Endodermal cell (in vitro differentiated cells): ENCODE measurements at regions not wholly inside any gene's neighbourhood (a gene's known extent, or its start where the extent isn't known, plus 50 kb on each side); places are given as distances from the start of the nearest gene placed in this dataset.

ENCODE experiments used
- DNase-seq: peaks from one replicate; pipeline ENCODE4 v3.0.0-alpha.2; 2017
- H3K27ac ChIP-seq: 2 replicates; pipeline ENCODE4 v1.5.1; 2013; ENCODE audit warnings: mild to moderate bottlenecking, low read depth, low read length, moderate library complexity
- H3K27me3 ChIP-seq: 2 replicates; pipeline ENCODE4 v1.6.1; 2013; ENCODE audit warnings: mild to moderate bottlenecking, low read length, moderate library complexity; ENCODE audit not compliant: insufficient read depth, control insufficient read depth, poor library complexity, severe bottlenecking
- H3K36me3 ChIP-seq: 2 replicates; pipeline ENCODE4 v1.7.0; 2013; ENCODE audit warnings: mild to moderate bottlenecking, low read length, moderate library complexity; ENCODE audit not compliant: control insufficient read depth, insufficient read depth
- H3K4me1 ChIP-seq: one replicate; pipeline ENCODE4 v1.7.0; 2013; ENCODE audit warnings: low read length; ENCODE audit not compliant: control insufficient read depth, insufficient read depth
- H3K4me3 ChIP-seq: 2 replicates; pipeline ENCODE4 v1.5.1; 2013; ENCODE audit warnings: mild to moderate bottlenecking, low read length, moderate library complexity
- H3K9ac ChIP-seq: 2 replicates; pipeline ENCODE4 v1.6.1; 2013; ENCODE audit warnings: mild to moderate bottlenecking, low read length, moderate library complexity; ENCODE audit not compliant: poor library complexity, severe bottlenecking; ENCODE audit errors: extremely low read depth
- H3K9me3 ChIP-seq: 2 replicates; pipeline ENCODE4 v1.6.1; 2013; ENCODE audit warnings: mild to moderate bottlenecking, low read length, moderate library complexity; ENCODE audit not compliant: control insufficient read depth
- H3K27ac Mint-ChIP-seq: 2 replicates; pipeline ENCODE4 v1.8.0; 2020; ENCODE audit warnings: mixed read lengths
- H3K27me3 Mint-ChIP-seq: 2 replicates; pipeline ENCODE4 v1.8.0; 2021; ENCODE audit warnings: mild to moderate bottlenecking, mixed read lengths; ENCODE audit not compliant: insufficient read depth
- H3K36me3 Mint-ChIP-seq: 2 replicates; pipeline ENCODE4 v1.8.0; 2020; ENCODE audit warnings: low read depth, mixed read lengths
- H3K4me1 Mint-ChIP-seq: 2 replicates; pipeline ENCODE4 v1.8.0; 2020; ENCODE audit warnings: mixed read lengths
- H3K4me3 Mint-ChIP-seq: 2 replicates; pipeline ENCODE4 v1.8.0; 2020; ENCODE audit warnings: mild to moderate bottlenecking, moderate library complexity, mixed read lengths
- H3K9me3 Mint-ChIP-seq: 2 replicates; pipeline ENCODE4 v1.8.0; 2020; ENCODE audit warnings: mild to moderate bottlenecking, mixed read lengths
- WGBS, 2 experiments: methylation state at CpG; one replicate each; pipeline versions ENCODE4 v1.1.5 to v1.1.7; 2013; ENCODE audit warnings: missing lambda C conversion rate in 2 of 2, mixed read lengths in 1 of 2; ENCODE audit not compliant: insufficient coverage in 1 of 2, insufficient read length in 1 of 2; 5-methylcytosine and 5-hydroxymethylcytosine counted together
- TF ChIP-seq, protein P1 (sequence below): fragments of 200-600 bp; sonication (generic); conservative IDR thresholded peaks from 2 replicates; pipeline ENCODE4 v1.5.0; 2021; ENCODE audit warnings: antibody characterized with exemption, mild to moderate bottlenecking

DNA sequence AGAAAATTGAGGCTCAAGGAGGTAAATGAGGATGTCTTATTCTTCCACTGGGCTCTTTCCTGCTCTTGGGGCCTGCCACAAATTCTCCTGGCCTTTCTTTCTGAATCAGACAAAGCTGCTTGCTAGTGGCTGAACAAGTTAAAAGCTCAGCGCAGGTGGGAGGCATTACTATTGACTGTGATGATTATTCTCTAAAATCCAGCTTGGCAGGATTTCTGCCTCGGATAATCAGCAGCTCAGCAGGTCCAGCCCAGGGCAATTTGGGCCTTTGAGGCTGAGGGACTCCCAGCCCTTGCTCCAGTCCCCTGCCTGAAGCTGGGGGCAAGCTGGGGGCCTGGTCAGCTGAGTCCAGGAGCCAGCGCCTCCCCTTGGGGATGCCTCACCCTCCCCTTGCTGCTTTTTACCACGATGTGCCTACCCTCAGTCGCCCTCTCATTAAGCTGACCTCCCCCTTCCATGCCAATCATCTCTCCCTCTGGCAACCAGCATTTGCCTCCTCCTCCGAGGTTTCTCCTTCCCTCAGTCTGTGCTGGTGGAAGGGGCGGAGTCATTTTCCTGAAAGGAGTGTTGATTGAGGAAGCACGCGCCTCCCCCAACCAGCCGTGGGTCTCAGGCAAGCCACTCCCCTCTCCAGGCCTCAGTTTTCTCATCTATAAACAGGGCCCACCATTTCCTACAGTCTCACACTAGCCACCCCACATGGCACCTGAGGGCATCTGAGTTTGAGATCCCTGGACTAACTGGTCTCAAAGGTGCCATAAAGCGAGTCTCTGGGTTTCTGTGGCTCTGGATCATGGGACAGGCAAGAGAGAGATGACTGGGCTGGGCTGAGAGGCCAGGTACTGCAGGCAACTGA lies 60.6 kb upstream of the PRDM11 start:
- WGBS, 2 experiments: 55 to 72% methylated on average over 6 to 11 of the region's 11 CpGs
- H3K27me3 ChIP-seq: no peaks in the 10 kb centered on the region
- Mint-ChIP-seq H3K9me3 (no peaks in the 10 kb centered on the region), H3K4me3 (no peak overlapping the region), H3K36me3 (no peaks in the 10 kb centered on the region), H3K27me3 (no peaks in the 10 kb centered on the region), H3K27ac (no peak overlapping the region), H3K4me1 (peaks cover 24% of the 10 kb centered on the region)
- H3K9ac ChIP-seq: no peak overlapping the region
- TF ChIP-seq, protein P1, sequence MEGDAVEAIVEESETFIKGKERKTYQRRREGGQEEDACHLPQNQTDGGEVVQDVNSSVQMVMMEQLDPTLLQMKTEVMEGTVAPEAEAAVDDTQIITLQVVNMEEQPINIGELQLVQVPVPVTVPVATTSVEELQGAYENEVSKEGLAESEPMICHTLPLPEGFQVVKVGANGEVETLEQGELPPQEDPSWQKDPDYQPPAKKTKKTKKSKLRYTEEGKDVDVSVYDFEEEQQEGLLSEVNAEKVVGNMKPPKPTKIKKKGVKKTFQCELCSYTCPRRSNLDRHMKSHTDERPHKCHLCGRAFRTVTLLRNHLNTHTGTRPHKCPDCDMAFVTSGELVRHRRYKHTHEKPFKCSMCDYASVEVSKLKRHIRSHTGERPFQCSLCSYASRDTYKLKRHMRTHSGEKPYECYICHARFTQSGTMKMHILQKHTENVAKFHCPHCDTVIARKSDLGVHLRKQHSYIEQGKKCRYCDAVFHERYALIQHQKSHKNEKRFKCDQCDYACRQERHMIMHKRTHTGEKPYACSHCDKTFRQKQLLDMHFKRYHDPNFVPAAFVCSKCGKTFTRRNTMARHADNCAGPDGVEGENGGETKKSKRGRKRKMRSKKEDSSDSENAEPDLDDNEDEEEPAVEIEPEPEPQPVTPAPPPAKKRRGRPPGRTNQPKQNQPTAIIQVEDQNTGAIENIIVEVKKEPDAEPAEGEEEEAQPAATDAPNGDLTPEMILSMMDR: no peak
- H3K4me3 ChIP-seq: no peak overlapping the region
- peak overlapping the region; percentile 16 for H3K27ac ChIP-seq
- DNase-seq: no peak
- peaks cover 4% of the 10 kb centered on the region for H3K4me1 ChIP-seq
- H3K36me3 ChIP-seq: no peaks in the 10 kb centered on the region
- no peaks in the 10 kb centered on the region for H3K9me3 ChIP-seq

DNA sequence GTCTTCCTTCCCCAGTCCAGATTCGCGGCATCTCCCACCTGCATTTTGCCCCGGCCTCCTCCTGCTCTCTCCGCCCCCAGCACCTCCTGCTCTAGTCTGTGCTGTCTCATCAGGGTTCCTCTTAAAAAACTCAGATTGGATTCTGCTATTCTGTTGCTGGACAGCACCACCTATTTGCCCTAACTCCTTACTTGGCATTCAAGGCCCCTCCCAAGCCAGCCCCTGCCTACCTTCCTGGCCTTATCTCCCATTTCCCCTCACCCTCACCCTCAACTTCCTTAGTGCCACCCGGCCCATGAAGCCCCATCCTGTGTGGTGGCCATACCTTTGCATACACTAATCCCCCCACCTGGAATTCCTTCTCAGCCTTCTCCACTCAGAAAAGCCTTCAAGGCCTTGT lies 59.9 kb upstream of the PRDM11 start:
- no peaks in the 10 kb centered on the region for H3K9me3 ChIP-seq
- no peaks in the 10 kb centered on the region for H3K27me3 Mint-ChIP-seq
- H3K27ac Mint-ChIP-seq: no peak overlapping the region
- TF ChIP-seq, protein P1: no peak
- no peak overlapping the region for H3K27ac ChIP-seq
- H3K9ac ChIP-seq: no peak overlapping the region
- H3K9me3 Mint-ChIP-seq: no peaks in the 10 kb centered on the region
- H3K4me1 Mint-ChIP-seq: peaks cover 25% of the 10 kb centered on the region
- no peak overlapping the region for H3K4me3 ChIP-seq
- peaks cover 4% of the 10 kb centered on the region for H3K4me1 ChIP-seq
- no peaks in the 10 kb centered on the region for H3K27me3 ChIP-seq
- WGBS, 2 experiments: 86 to 87% methylated on average over 5 of the region's 5 CpGs
- H3K36me3 ChIP-seq: no peaks in the 10 kb centered on the region
- no peak overlapping the region for H3K4me3 Mint-ChIP-seq
- DNase-seq: no peak
- no peaks in the 10 kb centered on the region for H3K36me3 Mint-ChIP-seq

DNA sequence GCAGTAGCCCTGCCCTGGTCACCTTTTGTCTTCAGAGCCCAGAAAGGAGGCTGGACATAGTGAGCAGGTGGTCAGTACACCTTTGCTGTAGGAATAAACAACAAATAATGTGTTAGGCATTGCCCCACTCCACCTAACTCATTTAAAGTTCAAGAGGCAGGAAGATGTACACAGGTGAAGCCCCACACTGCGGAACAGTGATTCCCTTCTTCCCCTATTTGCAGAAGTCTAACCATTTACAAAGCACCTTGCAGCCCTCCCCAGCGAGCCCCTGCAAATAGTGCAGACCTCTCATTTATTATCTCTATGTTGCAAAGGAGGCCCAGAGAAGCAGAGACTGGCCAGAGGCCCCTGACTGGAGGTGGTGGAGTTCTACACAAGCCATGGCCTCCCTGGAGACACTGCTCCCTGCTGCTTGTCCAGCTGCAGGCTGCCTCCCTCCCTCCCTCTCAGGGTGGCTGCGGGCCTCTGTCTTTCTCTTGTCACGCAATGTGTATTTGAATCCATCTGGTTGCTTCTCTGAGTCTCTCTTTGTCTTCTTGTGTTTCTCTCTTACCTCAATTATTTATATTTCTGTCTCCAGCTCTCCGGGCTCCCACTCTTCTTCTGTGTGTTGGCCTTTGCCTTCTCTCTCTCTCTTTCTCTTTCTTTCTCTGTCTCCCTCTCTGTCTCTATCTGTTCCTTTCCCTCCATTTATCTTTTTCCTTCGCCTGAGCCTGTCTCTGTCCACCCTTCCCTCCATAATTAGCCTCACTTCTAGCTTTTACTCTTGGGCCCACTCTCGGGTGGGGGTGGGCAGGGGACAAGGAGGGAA lies 59.1 kb upstream of the PRDM11 start:
- TF ChIP-seq, protein P1: no peak
- Histone ChIP-seq H3K9me3 (no peaks in the 10 kb centered on the region), H3K4me1 (peaks cover 4% of the 10 kb centered on the region)

More for the DNA sequence above, 59.1 kb upstream of the PRDM11 start:
- Mint-ChIP-seq H3K4me1 (peaks cover 28% of the 10 kb centered on the region), H3K9me3 (no peaks in the 10 kb centered on the region), H3K27me3 (no peaks in the 10 kb centered on the region), H3K27ac (no peak overlapping the region), H3K4me3 (no peak overlapping the region), H3K36me3 (no peaks in the 10 kb centered on the region)
- Histone ChIP-seq H3K36me3 (no peaks in the 10 kb centered on the region), H3K27ac (no peak overlapping the region), H3K27me3 (no peaks in the 10 kb centered on the region), H3K9ac (no peak overlapping the region), H3K4me3 (no peak overlapping the region)
- no peak for DNase-seq
- WGBS, 2 experiments: 79 to 83% methylated on average over 5 to 7 of the region's 7 CpGs
